ENCODE measurements at regions not wholly inside any gene's neighbourhood (a gene's known extent, or its start where the extent isn't known, plus 50 kb on each side); places are given as distances from the start of the nearest gene placed in this dataset.

DNA sequence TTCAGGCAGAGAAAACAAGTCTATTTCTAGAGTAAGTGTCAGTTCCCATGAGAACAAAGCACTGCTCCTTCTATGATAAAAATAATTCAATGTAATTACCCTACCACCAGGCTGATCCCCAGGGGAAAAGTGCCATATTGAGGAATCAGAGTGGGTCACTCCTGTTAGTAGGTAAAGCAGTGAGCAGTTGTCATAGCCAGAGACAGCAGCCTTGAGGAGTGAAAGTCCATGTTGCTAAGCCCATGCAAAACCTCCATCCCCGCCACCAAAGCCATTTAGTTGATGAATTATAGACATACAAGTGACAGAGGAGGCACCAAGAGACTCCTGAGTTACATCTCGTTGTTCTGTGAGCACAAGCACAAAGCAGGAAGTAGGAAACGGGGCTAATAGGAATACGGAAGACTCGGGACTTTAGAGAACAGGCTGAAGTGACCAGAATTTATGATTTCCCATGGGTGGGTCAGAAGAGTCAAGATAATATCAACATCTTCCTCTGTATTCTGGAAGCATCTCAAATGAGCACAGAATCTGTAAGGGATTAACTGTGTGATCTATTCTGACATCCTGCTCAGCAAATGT is 197.9 kb downstream of the MAFB start:
- no peak for DNase-seq (ENCODE audit: low read depth in 3 of 3)

DNA sequence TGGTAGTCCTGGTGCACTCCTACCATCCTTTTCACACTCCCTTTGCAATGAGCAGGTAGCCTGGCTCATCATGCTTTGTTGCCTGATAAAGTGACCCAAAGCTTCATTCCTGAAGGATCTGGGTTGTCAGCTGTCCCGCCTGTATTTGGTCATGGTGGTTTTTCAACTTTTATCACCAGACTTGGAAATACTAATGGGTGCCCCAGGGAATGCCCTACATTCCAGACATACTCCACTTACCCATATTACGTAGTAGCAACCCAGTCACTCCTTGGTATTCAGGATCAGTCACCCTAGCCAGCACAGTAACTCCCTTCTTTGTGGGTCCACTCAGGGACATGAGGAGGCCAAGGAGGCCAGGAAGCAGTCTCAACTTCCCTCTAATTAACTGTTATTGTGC is 199.2 kb downstream of the MAFB start:
- no peak for DNase-seq (ENCODE audit: low read depth in 3 of 3)

DNA sequence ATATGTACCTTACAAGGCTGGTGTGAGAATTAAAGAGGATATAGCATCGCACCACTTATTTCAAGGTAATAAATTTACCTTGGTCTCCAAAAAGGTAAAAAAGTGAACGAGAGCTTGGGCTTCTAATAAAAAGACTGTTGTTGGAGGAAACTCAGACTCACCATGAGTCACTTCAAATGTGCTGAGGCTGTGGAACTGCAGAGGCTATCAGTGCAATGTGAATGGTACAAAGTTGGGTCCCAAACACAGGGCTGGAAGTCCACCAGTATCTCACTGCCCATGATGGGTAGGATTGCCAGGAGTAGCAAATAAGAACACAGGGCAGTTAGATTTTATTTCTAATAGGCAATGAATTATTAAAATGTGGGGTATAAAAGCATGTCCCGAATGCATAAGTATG is 200.6 kb downstream of the MAFB start:
- no peak for DNase-seq (ENCODE audit: low read depth in 3 of 3)

DNA sequence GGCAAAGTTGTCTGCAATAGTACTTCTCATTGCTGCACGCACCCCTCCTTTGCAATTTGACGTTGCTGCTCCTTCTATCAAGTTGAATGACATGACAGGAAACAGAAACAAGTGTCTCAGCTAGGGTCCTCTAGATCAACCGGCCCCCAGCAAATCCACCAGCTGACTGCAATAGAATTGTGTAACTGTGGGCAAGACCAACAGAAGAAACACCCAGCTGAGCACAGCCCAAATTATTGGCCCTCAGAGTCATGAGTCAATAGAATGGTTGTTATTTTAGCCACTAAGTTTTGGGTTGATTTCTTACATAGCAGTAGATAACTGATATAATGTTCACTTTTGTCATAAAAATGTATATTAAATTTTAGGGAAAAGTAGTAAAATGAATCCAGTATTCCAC is 202.7 kb downstream of the MAFB start:
- no peak for DNase-seq (ENCODE audit: low read depth in 3 of 3)

DNA sequence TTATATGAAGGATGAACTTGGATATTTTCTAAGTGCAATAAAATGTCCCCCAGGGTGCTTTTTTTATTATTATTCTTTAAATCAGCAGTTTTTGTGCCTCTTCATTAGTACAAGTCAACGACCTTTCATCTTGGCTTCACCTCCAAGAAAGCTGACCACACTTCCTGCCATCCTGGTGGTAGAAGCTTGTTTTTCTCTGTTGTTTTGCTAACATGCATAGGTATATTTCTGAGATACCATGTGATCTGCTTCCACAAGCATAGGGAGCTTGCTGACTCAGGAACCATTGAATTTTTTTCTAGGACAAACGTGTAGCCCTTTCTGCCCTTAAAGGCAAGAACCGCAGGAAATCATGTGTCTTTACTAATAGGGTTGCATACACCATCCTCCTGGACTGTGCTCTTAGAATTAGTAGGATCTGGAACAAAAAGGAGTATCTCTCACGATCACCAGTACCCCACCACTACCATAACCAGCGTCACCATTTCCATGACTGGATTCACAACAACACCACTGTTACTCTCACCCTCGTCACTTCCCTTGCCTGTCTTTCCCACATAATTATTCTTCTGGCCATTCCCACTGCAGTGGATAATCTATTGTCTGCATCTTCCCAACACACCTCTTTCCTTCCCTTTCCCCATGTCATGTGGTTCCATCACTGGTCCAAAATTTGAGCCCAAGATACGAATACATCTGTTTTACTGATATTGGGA is 207.1 kb downstream of the MAFB start:
- DNase-seq (ENCODE audit: low read depth in 3 of 3): no peak

DNA sequence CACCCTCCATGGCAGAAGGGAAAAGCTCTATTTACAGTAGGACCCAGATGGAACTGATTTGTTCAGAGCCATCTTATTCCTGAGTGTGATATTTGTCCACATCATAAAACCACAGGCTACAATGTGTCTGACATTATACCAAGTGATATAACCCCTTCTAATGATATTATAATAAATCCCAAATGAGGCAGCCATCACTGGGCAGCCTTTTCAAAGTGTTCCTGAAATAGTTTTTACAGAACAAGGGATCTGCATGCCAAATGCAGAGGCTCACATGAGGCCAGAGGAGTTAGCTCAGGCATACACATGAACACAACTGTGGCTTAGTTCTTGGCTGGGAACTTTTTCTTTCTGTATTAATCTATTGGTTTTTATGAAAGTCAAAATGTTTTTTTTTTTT is 207.7 kb downstream of the MAFB start:
- DNase-seq (ENCODE audit: low read depth in 3 of 3): no peak

DNA sequence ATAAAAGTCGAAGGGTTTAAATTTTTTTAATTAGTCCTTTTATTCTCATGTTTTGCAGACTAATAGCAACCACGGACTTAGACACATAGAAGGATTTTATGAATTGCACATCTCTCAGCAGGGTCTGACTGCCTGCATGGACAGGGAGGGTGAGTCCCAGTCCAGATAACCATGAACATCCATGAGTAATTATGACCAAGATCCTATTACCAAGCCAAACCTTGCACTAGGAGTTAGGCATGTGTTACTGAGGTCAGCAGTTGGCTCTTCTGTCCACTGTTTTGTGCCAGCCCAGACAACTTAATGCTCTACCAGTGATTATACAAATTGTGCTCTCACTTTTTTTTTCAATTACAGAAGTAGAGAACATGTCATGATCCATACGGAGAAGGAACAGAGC is 211.2 kb downstream of the MAFB start:
- no peak for DNase-seq (ENCODE audit: low read depth in 3 of 3)

DNA sequence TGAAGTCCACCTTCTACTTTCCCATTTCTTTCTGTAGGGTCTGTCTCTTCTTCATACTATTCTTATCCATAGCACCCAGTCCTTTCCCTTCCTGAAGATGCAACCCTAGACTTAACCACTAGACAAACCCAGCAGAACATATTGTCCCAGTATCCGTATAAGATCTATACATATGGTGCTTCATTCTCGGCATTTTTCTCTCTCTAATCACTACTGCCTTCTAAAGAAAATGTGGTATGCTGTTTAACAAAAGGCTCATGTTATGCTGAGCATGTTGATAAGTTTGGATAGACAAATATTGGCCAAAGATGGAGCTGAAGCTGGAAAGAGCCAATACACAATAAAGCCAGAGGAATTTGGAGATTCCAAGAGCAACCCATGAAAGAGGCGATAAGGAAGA is 212.6 kb downstream of the MAFB start:
- no peak for DNase-seq (ENCODE audit: low read depth in 3 of 3)

DNA sequence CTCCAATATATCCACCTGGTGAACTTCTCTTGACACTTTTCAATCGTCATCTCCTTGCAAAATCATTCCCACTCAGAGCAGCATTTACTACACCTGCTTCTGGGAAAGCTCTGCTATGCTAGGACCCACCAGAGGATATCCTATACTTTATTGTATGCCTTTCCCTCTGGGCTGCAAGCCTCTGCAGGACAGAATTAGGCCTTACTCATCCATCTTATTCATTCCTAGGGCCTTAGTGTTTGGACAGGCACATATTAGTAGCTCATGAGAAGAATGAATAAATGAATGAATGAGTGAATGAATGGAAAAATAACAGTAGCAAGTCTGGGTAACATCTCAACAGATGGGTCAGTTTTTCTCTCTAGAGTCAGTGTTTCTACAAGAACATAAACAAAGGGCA is 216.1 kb downstream of the MAFB start:
- no peak for DNase-seq (ENCODE audit: low read depth in 3 of 3)

DNA sequence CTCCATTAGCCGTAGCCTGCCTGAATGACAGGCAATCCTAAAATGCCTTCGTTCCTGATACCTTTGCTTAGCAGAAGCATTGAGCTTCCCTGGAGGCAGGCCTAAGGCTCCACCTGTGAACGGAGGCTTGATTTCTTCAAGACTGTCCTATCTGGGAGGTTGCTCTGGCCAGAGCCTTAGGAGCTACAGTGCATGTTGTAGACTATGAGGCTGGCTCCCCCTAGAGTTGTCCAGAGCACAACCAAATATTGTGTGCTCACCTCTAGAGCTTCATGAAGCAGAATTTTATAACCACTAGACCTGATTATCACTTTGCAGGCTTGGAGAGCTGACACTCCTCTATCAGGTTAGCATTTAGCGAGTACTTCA is 217.8 kb downstream of the MAFB start:
- no peak for DNase-seq (ENCODE audit: low read depth in 3 of 3)

DNA sequence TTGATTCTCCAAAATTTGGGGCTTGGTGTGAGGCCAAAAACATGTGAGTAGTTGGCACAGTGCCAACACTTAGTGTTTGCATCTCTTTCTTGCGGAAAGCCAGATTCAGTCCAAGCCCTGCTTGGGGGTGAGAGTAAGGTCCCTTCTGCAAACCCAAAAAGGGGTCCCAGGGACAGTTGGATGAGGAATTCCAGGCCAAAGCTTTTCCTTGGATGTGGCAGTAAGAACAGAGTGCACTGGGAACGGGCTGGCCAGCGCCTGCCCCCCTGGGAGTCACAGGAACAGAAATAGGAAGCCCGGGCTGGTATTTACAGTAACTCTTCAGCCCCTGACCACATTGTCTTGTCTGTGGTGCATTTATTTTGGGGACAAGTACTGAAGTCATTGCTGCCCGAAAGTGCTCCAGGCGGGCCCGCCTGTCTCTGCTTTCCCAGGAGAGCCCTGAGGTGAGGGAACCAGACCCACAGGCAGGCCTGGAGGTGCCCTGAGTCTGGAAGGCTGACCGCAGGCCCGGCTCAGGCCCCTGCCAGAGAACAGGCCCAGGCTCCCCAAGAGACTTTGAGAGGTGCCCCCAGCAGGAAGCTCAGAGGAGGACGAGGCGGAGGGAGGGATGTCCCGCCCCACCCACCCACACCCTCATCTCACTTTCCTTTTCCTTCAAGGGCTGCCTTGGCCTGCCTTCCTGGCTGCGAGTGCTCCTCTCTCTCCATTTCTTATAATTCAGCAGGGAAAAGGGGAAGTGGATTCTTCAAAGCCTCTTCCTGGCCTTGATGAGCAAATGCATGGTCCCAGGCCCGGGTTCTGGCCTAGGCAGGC is 218.4 kb downstream of the MAFB start:
- DNase-seq (ENCODE audit: low read depth in 3 of 3): no peak

DNA sequence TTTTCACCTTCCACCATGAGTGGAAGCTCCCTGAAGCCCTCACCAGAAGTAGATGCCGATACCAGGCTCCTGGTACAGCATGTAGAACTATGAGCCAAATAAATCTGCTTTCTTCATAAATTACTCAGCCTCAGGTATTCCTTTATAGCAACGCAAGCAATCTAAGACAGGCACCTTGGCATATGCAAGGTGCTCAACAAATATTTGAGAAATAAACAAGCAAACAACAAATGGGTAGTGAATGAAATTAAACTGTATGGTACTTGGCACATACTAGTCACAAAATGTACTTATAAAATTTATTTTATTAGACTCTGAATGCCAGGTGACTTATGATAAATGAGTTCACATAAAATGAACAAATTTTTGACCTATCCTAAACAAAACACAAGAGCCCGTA is 220.3 kb downstream of the MAFB start:
- no peak for DNase-seq (ENCODE audit: low read depth in 3 of 3)

DNA sequence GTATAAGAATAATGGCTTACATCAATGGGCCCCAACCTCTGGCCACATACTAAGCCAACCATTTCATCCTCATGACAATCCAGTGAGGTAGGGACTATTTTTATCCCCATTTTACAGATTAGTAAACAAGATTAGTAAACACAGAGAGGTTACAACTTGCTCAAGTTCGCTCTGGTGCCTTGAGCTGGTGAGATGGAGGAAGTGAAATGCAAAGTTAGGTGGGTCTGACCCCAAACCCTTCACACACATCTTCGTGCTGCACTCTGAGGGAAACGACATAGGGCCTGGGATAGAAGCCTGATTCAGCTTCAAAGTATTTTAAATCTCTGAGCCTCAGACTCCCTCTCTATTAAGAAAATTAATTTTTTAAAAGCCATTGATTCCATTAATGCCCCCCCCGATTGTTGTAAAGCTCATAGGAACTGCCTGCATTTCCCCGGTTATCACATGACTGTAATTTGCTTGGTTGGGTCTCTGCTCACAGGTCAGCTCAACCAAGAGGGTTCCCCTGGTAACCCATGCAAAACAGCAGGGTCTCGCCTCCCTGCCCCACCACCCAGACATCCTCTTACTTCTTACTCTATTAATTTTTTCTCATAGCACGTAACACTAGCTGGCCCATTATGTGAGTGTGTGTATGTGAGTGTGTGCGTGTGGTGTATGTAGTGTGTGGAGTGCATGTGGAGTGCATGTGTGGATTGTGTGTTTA is 221.2 kb downstream of the MAFB start:
- DNase-seq (ENCODE audit: low read depth in 3 of 3): no peak

DNA sequence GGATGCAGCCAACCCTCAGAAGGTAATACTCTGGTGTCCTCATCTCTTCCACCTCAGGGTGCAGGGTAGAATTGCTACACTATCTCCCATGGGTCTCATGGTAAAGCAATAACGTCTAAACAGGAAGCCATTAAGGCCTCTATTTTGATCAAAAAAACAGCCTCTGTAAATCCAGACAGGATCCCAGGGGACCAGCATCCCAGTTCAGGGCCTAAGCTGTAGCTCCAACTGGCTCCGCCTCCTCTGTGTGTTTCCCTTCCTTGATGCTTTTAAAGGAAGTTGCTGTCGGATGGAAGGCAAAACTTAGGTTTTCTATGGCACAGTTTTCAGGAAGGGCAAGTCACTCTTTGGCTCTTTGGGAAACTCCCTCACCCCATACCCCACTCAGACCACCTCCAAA is 222.0 kb downstream of the MAFB start:
- DNase-seq (ENCODE audit: low read depth in 3 of 3): no peak

DNA sequence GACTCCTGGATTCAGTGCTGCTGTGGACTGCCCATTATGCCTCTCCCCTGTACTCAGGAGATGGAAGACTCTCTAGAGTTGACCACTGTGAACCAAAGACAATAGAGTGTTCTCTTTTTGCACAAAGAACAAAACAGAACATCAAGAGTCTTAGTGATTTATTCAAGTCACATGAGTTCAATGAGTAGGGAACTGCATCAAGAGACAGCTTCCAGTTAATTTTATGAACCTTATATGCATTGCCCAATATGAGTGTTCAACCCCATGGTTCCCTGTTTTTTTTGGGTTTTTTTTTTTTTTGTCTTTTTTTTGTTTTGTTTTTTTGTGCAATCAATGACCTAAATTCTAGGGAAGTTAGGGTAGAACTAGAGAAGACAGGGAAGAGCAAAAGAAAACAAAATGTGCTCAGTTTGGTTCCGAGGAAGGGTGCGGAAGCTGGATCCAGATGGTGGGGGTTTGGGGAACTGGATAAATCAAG is 224.3 kb downstream of the MAFB start:
- DNase-seq (ENCODE audit: low read depth in 3 of 3): no peak

DNA sequence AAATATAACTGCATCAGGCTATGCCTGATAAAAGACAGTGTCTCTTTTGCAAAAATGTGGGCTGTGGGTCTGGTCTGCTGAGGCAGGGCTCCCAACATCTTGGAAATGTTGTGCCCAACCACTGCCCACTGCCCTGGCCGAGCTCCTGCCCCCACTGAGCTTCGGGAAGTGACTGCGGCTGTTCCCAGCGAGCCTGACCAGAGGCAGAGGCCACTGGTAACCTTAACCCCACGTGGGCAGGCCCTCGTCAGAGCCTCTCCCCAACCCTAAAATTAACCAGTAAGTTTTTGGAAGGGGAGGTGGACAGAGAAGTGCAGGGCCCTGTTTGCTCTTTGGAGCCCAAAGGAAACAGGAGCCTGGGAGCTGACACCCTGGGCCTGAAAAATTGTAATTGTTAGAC is 225.9 kb downstream of the MAFB start:
- no peak for DNase-seq (ENCODE audit: low read depth in 3 of 3)

DNA sequence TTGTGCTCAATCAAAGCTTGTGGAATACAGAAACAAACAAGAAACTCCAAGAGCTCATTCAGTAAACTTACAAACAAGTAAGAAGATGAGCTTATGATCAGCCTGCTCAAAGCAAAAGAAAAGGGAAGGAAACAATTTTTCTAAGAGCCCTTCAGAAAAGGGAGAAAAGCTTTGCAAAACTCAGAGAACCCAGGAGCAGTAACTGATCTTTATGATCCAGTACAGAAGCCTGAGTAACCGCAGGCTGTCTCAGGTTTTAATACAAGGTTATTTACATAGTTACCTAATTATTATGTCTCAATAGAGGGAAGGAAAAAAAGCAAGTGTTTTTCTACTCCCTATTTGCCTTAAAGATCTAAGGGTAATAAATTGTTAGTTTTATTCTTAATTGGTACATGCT is 226.5 kb downstream of the MAFB start:
- no peak for DNase-seq (ENCODE audit: low read depth in 3 of 3)

DNA sequence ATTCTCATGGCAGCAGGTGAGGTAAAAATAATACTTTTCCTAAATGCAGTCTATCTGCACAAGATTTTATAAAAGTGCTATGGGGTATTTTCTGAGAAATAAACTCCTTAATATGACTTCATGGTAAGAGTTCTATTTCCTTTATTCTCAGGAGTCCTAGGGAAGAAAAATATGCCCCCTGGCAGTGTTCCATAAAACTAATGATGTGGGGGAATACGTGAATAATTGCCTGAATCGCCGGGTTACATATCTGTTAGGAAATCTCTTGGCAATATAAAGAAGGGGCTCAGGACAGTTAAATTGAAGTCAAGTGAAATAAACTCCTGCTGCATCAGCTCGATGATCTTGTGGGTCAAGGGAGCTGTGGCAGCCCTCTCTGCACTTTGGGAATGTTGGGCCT is 229.7 kb downstream of the MAFB start:
- no peak for DNase-seq (ENCODE audit: low read depth in 3 of 3)

DNA sequence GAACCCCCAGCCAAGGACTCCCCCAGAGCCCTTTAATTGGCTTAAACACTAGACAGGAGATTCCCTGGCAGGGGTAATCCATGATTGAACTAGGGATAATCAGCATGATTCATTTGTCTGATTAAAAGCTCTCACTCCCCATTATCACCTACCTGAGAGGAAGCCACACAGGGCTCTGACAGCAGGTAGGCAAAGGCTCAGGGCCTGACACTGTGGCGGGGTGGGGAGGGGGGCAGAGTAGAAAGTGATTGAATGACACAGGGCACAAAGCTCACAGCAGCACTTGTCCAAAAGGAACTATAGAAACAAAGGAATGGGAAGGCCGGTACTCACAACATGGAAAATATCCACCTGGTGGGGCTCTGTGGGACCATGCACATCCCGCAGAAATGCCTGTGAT is 231.6 kb downstream of the MAFB start:
- no peak for DNase-seq (ENCODE audit: low read depth in 3 of 3)

DNA sequence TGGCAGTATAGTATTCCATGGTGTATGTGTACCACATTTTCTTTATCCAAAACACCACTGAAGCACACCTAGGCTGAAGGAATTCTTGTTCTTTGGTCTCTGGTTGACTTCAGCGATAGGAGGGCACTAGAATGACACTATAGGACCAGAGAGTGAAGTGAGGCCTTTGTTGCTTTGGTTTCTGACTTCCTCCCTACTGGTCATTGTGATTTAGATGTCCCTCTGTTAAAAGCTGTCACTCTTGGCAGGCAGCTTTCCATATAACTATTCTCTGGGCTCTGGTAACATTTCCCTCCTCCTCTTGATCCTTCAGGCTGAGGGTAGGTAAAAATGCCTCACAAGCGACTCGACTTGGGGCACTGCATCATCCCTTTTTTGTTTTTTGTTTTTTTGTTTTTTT is 236.3 kb downstream of the MAFB start:
- no peak for DNase-seq (ENCODE audit: low read depth in 3 of 3)

DNA sequence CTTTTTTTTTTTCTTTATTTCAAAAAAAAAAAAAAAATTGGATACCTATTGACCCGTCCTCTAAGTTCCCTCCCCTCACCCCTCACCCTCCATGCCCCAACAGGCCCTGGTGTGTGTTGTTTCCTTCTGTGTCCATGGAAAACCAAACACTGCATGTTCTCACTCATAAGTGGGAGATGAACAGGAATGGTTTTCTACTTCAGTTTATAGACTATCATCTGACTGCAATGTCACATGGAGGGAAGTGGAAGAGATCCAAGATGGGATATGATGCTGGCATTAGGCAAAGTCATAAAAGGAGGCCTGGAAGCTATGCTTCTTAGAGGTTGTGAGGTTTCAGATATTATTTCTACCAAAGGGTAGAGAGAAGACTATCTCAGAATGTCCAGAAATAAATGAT is 237.5 kb downstream of the MAFB start:
- no peak for DNase-seq (ENCODE audit: low read depth in 3 of 3)

DNA sequence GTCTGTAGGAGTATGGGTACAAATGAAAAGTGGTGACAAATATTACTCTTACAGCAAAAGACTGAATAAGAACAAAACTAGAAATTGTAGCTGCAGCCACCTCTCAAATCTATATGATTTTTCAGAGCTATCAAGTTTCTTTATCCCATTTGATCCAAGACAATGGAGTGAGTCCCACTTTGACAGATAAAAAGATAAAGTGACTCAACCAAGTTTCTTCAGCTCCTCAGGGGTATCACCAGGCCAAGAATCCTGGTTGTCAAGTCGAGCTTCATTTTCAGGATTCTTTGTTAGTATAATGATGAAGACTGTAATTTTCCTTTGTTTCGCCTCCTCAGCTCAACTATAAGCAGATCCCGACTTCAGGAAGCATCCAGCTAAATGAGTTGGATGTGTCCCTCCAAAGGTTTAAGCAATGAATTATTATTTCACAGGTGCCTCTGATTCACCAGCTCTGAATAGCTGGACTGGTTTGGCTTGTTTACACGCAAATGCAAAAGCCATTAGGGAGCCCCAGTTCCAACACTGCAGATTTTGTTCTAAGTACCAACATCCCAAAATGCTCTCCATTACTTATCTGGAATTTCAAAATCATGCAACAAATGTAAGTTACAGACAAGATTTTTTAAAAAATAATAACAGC is 238.9 kb downstream of the MAFB start:
- no peak for DNase-seq (ENCODE audit: low read depth in 3 of 3)

Measured in stimulated activated CD4-positive, alpha-beta T cell treated with anti-CD3 and anti-CD28 coated beads, TNF-alpha, amount 100 ng/mL, for 24 hours (primary cell).